Lung (tissue), 11 donors: ENCODE measurements at regions not wholly inside any gene's neighbourhood (a gene's known extent, or its start where the extent isn't known, plus 50 kb on each side); places are given as distances from the start of the nearest gene placed in this dataset.
A peak's percentile ranks its signal among the peaks of the same experiment; 100 is the strongest.

Experiments
- ATAC-seq: fragments of 200-7000 bp; cut with Tn5 transposase; one replicate; pipeline ENCODE4 v1.9.1; 2020; ENCODE audit warnings: moderate number of reproducible peaks; ENCODE audit not compliant: insufficient read depth, low FRiP score
- DNase-seq, 3 donors: peaks; one replicate each; pipeline ENCODE4 v3.0.0-alpha.2; 2013 to 2017
- H3K27ac ChIP-seq, 2 donors: one replicate each; pipeline ENCODE4 v1.5.1; 2013; ENCODE audit warnings: mild to moderate bottlenecking in 2 of 2, moderate library complexity in 2 of 2, control low read depth in 1 of 2, inconsistent platforms in 1 of 2, low read depth in 1 of 2, low read length in 1 of 2
- H3K27me3 ChIP-seq, 3 donors: one replicate each; pipeline ENCODE4 v1.5.1; 2013; ENCODE audit warnings: low read length in 2 of 3; ENCODE audit not compliant: control insufficient read depth in 3 of 3, insufficient read depth in 3 of 3
- H3K36me3 ChIP-seq, 4 donors: one replicate each; pipeline ENCODE4 v1.5.1; 2013; ENCODE audit warnings: low read length in 4 of 4, mild to moderate bottlenecking in 1 of 4, moderate library complexity in 1 of 4; ENCODE audit not compliant: control insufficient read depth in 4 of 4, insufficient read depth in 4 of 4
- H3K4me1 ChIP-seq, 5 donors: one replicate each; pipeline ENCODE4 v1.5.1; 2013; ENCODE audit warnings: low read length in 5 of 5, mild to moderate bottlenecking in 2 of 5, moderate library complexity in 1 of 5; ENCODE audit not compliant: control insufficient read depth in 5 of 5, insufficient read depth in 5 of 5
- H3K4me3 ChIP-seq: one replicate; pipeline ENCODE4 v1.5.1; 2013; ENCODE audit warnings: mild to moderate bottlenecking, control low read depth, moderate library complexity
- H3K9ac ChIP-seq, 2 donors: one replicate each; pipeline ENCODE4 v1.5.1; 2013; ENCODE audit warnings: low read length in 2 of 2, control low read depth in 1 of 2; ENCODE audit not compliant: insufficient read depth in 1 of 2
- H3K9me3 ChIP-seq, 4 donors: one replicate each; pipeline ENCODE4 v1.5.1; 2013; ENCODE audit warnings: low read length in 3 of 4, mild to moderate bottlenecking in 1 of 4, moderate library complexity in 1 of 4; ENCODE audit not compliant: control insufficient read depth in 4 of 4, insufficient read depth in 3 of 4
- WGBS, 2 donors: extraction: QIAGEN DNeasy Blood & Tissue Kit; methylation state at CpG; one replicate each; pipeline ENCODE4 v1.1.7; 2013; 5-methylcytosine and 5-hydroxymethylcytosine counted together
- TF ChIP-seq, protein P1 (sequence below): IDR thresholded peaks from 2 replicates; pipeline ENCODE4 v1.5.1; 2012; ENCODE audit warnings: mild to moderate bottlenecking; ENCODE audit errors: control extremely low read depth, extremely low read depth
- donor health status: control.
- donor health status: control.
- donor health status: Bipolar disorder and iron deficiency.
- donor health status: healthy.
- donor health status: DM: yes; HTN: yes; CAD: no.

DNA sequence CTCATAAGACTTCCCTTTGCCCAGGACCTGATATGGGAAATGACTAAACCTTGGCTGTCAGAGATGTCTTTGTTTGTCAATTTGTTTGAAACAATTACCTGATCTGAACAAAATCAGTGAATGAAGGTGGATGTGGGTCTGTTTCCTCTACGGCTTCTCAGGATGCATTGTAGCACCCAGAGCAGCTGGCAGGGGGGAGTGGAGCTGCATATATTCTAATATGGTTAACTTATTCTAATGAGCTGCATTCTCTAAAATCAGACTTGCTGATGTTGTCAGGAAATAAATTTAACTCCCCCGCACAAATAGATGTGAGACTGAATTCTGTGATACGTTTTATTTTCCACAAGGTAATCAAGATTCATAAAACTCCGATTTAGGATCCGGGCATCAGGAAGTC, 665.4 kb downstream of the MAT2B start:
- ATAC-seq (no peak), DNase-seq (no peak)
- TF ChIP-seq, protein P1, sequence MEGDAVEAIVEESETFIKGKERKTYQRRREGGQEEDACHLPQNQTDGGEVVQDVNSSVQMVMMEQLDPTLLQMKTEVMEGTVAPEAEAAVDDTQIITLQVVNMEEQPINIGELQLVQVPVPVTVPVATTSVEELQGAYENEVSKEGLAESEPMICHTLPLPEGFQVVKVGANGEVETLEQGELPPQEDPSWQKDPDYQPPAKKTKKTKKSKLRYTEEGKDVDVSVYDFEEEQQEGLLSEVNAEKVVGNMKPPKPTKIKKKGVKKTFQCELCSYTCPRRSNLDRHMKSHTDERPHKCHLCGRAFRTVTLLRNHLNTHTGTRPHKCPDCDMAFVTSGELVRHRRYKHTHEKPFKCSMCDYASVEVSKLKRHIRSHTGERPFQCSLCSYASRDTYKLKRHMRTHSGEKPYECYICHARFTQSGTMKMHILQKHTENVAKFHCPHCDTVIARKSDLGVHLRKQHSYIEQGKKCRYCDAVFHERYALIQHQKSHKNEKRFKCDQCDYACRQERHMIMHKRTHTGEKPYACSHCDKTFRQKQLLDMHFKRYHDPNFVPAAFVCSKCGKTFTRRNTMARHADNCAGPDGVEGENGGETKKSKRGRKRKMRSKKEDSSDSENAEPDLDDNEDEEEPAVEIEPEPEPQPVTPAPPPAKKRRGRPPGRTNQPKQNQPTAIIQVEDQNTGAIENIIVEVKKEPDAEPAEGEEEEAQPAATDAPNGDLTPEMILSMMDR: no peak
- no peak overlapping the region for H3K4me3 ChIP-seq
- no peaks in the 10 kb centered on the region for H3K4me1 ChIP-seq
- H3K9ac ChIP-seq: no peak overlapping the region
- H3K36me3 ChIP-seq: no peaks in the 10 kb centered on the region
- no peaks in the 10 kb centered on the region for H3K9me3 ChIP-seq
- whole genome bisulfite sequencing, 2 donors: 91% methylated on average over 5 of the region's 5 CpGs
- H3K27ac ChIP-seq: no peak overlapping the region
- H3K27me3 ChIP-seq: no peaks in the 10 kb centered on the region

DNA sequence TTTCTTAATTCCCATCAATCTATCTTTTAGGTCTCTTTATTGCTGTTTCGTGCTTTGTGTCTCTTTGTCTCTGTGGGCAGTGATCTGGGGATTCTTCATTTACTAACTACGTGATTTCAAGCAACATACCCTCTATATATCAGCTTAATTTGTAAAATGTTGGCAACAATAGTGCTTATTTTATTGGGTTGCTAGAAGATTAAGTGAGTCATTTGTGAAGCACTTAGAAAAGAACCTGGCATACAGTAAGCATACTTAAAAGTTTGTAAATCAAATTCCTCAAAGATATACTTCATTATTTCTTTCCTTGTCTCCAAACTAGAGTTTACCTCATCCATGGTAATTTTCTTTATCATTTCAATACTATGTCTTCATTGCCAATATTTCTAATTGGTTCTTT, 669.7 kb downstream of the MAT2B start:
- WGBS, 2 donors: 64 to 84% methylated on average over 2 of the region's 2 CpGs
- no peak overlapping the region for H3K27ac ChIP-seq
- ATAC-seq: no peak
- no peaks in the 10 kb centered on the region for H3K27me3 ChIP-seq
- no peaks in the 10 kb centered on the region for H3K36me3 ChIP-seq
- H3K4me3 ChIP-seq: no peak overlapping the region
- no peak for DNase-seq
- no peak overlapping the region for H3K9ac ChIP-seq
- TF ChIP-seq, protein P1: no peak
- no peaks in the 10 kb centered on the region for H3K9me3 ChIP-seq
- H3K4me1 ChIP-seq: no peaks in the 10 kb centered on the region

DNA sequence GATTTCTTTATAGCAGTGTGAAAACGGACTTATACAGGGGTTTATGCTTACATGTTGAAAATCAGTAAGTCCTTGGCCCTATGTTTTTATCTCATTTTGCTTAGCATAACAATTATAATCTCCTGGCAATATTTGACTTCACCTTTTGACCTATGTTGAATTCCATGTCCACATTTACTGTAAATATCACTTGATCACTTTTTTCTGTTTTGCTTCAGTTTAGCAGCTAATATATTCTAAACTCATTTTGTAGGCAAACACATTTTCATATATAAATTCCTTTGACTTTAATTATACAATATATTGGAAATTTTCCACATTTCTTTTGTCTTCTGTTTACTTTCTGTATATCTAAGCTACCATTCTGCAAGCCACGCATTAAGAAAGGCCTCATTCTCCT, 674.0 kb downstream of the MAT2B start:
- no peaks in the 10 kb centered on the region for H3K36me3 ChIP-seq
- peak in 2 of 3 donors; percentile 76 to 83 for DNase-seq
- H3K4me1 ChIP-seq: peaks cover 0 to 6% (median 0%) of the 10 kb centered on the region in 5 donors
- WGBS, 2 donors: 77 to 85% methylated on average over 2 of the region's 2 CpGs
- no peak overlapping the region for H3K4me3 ChIP-seq
- H3K27ac ChIP-seq: no peak overlapping the region
- TF ChIP-seq, protein P1: no peak
- ATAC-seq: no peak
- no peaks in the 10 kb centered on the region for H3K27me3 ChIP-seq
- H3K9ac ChIP-seq: no peak overlapping the region
- H3K9me3 ChIP-seq: no peaks in the 10 kb centered on the region

DNA sequence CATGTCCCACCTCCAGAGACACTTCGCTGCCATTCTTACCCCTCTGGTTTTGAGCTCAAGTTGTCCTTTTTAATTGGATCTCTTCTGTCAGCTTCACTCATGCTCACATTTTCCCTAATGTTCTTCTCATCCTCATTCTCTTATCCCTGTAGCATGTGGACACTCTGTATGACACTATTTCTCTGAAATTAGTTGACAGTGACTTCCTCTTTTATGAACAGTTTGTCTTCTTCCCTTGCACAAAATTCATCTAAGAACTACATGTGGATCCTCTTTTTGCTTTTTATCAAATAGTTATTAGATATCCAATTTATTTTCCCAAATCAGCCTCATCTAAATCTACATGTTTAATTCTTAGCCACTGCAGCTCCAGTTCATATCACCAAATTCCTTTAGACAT, 676.2 kb downstream of the MAT2B start:
- no peaks in the 10 kb centered on the region for H3K36me3 ChIP-seq
- no peak for DNase-seq
- ATAC-seq: no peak
- WGBS, 2 donors: 87 to 97% methylated on average over 1 of the region's 1 CpG
- peaks cover 0 to 6% (median 0%) of the 10 kb centered on the region in 5 donors for H3K4me1 ChIP-seq
- TF ChIP-seq, protein P1: no peak
- no peaks in the 10 kb centered on the region for H3K27me3 ChIP-seq
- H3K9me3 ChIP-seq: no peaks in the 10 kb centered on the region
- no peak overlapping the region for H3K27ac ChIP-seq
- no peak overlapping the region for H3K4me3 ChIP-seq
- H3K9ac ChIP-seq: no peak overlapping the region
